ENCODE measurements at regions not wholly inside any gene's neighbourhood (a gene's known extent, or its start where the extent isn't known, plus 50 kb on each side); places are given as distances from the start of the nearest gene placed in this dataset.
"Not testable (repeated sequence)": the region's sequence is repeated elsewhere in the genome, so short reads cannot be mapped to it uniquely, and the experiment has no call there.

- no peak for TF ChIP-seq CTCF (conservative IDR thresholded peaks at IDR 0.05; ENCODE audit: low read depth)
- POLR2A ChIA-PET (ENCODE audit: low non-redundant PET) = no interaction called here
- H3K27ac ChIP-seq = no peak overlapping the region
- CTCF ChIA-PET = interaction anchor here (0.5 kb wide), 1 partner anchor 72 kb away, joined by 3 read pairs; no protein-coding TSS in a partner anchor
- DNase-seq (ENCODE audit: low spot score) = no peak
These were observed 224.8 kb upstream of the NOCT start for GRCh38 chr4:138790706-138791340.

DNA sequence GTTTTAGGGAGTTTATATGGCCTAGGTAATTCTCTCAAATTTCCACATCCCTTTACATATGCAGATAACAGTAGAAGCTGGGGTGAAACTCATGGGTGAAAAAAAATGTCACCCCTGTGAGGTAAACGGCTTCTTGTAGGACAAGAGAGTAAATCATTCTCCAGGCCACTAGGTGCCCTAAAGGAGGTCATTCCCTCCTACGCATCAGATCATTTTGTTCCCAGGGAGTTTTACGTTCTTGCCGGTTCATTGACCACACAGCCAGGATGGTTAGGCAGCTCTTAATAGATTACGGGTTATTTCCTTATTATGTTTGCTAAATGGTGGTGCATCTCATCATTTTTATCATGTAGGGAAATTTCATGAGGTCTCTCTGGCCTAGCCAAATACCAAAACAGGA, 225.8 kb upstream of the NOCT start:
- ChIA-PET CTCF (no interaction called here), POLR2A (ENCODE audit: low non-redundant PET) (no interaction called here)
- no peak for TF ChIP-seq CTCF (conservative IDR thresholded peaks at IDR 0.05; ENCODE audit: low read depth)
- H3K27ac ChIP-seq = no peak overlapping the region
- DNase-seq (ENCODE audit: low spot score) = no peak

DNA sequence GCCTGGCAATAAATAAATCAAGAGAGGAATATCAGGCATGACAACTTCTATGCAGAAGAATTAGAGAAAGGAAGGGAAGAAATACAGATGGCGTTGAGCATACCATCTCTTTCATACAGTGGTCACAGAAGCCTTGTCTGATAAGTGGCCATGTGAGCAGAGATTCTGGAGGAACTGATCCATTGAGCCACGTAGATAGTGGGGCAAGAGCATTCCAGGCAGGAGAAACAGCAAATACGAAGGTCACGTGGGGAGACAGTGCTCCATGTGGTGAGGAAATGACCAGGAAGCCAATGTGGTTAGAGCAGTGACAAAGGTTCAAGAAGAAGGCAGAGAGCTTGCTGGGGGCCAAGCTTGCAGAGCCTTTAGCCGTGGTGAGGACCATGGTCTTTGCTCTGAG, 226.7 kb upstream of the NOCT start:
- ChIA-PET CTCF (interaction anchor here (0.7 kb wide), 1 partner anchor 15 kb away, joined by 3 read pairs; no protein-coding TSS in a partner anchor), POLR2A (ENCODE audit: low non-redundant PET) (no interaction called here)
- H3K27ac ChIP-seq = no peak overlapping the region
- no peak for DNase-seq (ENCODE audit: low spot score)
- TF ChIP-seq CTCF (conservative IDR thresholded peaks at IDR 0.05; ENCODE audit: low read depth) = no peak

DNA sequence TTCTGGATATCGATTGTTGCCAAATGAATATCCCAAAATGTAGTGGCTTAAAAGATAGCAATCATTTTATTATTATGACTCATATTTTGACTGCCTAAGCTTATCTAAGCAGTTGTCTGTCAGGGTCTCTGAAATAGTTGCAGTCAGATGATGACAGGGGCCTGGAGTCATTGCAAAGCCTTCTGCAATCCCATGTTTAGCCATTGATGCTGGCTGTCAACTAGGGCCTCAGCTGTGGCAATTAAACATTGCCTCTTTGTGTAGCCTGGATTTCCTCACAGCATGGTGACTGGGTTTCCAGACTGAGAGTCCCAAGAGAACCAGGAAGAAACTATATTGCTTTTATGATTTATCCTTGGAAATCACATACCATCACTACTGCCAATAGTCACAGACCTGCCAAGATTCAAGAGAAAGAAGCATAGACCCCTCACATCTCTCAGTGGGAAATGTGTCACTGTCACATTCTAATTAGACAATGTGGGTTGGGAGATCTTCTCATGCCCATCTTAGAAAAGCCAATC, 227.3 kb upstream of the NOCT start:
- no peak for TF ChIP-seq CTCF (conservative IDR thresholded peaks at IDR 0.05; ENCODE audit: low read depth)
- POLR2A ChIA-PET (ENCODE audit: low non-redundant PET) = no interaction called here
- no peak overlapping the region for H3K27ac ChIP-seq
- no peak for DNase-seq (ENCODE audit: low spot score)
- CTCF ChIA-PET = no interaction called here

DNA sequence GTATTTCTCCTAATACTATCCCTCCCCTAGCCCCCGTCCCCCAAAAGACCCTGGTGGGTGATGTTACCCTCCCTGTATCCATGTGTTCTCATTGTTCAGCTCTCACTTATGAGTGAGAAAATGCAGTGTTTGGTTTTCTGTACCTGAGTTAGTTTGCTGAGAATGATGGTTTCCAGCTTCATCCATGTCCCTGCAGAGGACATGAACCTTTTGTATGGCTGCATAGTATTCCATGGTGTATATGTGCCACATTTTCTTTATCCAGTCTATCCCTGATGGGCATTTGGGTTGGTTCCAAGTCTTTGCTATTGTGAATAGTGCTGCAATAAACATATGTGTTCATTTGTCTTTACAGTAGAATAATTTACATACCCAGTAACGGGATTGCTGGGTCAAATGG, 235.8 kb upstream of the NOCT start:
- CTCF ChIA-PET = interaction anchor here (0.6 kb wide), 1 partner anchor 218 kb away, joined by 3 read pairs; no protein-coding TSS in a partner anchor
- POLR2A ChIA-PET (ENCODE audit: low non-redundant PET); DNase-seq (ENCODE audit: low spot score); H3K27ac ChIP-seq: not testable (repeated sequence)

GRCh38 chr4:138775890-138776289, 239.7 kb upstream of the NOCT start:
- CTCF ChIA-PET = no interaction called here
- no peak overlapping the region for H3K27ac ChIP-seq
- DNase-seq (ENCODE audit: low spot score) = no peak
- POLR2A ChIA-PET (ENCODE audit: low non-redundant PET) = no interaction called here
- TF ChIP-seq CTCF (conservative IDR thresholded peaks at IDR 0.05; ENCODE audit: low read depth) = no peak

GRCh38 chr4:138775489-138775888, 240.1 kb upstream of the NOCT start:
- DNase-seq (ENCODE audit: low spot score) = no peak
- ChIA-PET POLR2A (ENCODE audit: low non-redundant PET) (no interaction called here), CTCF (no interaction called here)
- no peak overlapping the region for H3K27ac ChIP-seq
- no peak for TF ChIP-seq CTCF (conservative IDR thresholded peaks at IDR 0.05; ENCODE audit: low read depth)
